CD4-positive, alpha-beta T cell treated with Interleukin-15 for 4 hours (primary cell): ENCODE measurements at regions not wholly inside any gene's neighbourhood (a gene's known extent, or its start where the extent isn't known, plus 50 kb on each side); places are given as distances from the start of the nearest gene placed in this dataset.
"Not testable (repeated sequence)": the region's sequence is repeated elsewhere in the genome, so short reads cannot be mapped to it uniquely, and the experiment has no call there.

Experiments used
- DNase-seq: peaks from one replicate; pipeline ENCODE4 v3.0.0-alpha.2; 2020; ENCODE audit warnings: low spot score

DNA sequence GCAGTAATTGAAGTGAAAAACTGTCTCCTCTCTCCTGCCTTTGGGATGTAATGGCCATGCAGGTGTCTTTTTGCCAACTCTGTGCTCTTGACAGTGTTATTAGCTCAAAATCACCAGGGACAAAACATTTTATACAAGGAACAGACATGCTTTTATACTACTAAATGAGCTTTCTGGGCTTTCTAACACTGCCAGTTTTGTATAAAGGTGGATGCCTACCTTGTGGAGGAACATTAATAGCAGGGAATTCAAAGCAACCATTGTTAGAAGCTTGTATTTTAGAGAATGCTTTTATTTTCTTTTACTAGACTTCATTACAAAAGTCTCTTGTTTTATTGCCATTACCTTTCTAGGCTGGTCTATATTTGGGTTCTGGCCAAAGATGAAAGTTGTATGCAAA is 54.7 kb upstream of the ARSJ start:
- DNase-seq: no peak

DNA sequence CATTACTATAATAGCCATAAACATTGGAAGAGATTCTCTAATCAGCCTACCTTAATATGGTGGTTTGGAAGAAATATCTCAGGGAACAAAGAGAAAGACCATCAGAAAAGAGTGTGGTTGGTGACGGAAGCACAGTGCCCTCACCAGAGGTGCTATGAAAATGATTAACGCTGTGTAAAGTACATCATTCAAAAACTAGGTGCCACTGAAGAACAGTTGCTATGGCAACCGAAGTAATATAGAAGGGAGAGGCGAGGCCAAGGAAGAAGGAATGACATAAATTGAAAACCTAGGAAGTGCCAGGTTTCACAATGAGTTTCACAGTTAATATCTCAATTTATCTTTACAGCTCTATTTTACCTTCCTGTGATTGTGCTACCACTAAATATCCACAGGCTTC is 57.0 kb upstream of the ARSJ start:
- no peak for DNase-seq

DNA sequence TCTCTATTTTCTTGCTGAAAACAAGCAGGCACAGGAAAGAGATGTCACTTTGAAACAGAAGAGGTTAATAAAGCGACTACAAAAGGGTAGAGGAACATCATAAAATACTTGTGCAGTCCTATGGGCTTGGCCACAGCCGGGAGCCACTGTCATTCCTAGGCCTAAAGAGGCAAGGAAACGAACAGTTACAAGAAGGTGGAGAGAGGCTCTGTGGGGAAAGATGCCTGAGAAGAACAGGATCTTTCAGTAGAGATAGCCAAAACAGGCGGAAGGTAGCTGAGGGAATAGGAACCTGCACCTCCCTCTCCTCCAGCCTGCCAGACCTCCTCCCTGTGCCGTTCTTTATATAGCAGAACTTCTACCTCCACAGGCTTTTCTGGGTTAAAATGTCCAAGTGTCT is 57.4 kb upstream of the ARSJ start:
- no peak for DNase-seq

DNA sequence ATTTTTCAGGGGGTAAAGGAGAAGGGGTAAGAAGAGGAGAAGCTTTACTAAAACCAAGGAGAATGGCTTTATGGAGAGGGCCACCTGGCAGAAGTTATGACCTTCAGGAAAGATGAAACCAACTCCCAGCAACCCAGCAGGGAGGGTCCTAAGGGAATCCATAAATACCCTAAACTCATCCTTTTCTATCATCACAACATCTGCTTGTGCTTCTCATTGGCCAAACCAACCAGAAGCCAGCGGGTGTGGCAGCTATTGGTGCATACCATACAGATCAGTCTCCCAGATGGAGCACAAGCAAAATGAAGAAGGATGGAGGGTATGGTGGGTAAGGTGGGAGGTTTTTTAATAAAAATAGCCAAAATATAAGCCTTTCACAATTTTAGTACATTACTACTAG is 58.5 kb upstream of the ARSJ start:
- no peak for DNase-seq

DNA sequence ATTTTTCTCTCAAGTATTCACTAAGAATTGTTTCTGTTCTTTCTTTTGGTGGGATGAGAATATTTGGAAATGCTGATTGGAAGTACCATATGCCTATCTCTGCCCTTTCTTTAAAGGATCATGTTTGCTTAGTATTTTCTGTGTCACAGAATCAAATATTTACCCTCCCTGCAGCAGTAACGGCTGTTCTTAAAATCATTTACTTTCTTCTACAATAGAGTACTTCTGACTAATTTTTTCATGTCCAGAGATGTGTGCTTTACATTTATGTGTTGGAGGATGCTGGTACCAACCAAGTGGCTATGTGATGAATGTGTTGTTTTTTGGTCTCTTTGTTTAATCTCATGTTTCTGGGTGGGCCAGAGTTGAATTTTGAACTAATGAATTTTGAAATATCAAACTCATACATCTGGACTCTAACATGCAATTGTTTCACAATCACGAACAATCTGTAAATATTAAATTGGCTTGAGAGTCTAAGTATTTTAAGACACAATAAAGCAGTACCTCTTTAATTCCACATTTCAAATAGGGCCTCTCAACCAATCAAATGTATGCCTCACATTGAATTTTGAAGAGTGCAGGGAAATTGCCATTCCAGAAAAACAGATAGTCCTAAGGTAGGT is 59.4 kb upstream of the ARSJ start:
- DNase-seq: no peak

DNA sequence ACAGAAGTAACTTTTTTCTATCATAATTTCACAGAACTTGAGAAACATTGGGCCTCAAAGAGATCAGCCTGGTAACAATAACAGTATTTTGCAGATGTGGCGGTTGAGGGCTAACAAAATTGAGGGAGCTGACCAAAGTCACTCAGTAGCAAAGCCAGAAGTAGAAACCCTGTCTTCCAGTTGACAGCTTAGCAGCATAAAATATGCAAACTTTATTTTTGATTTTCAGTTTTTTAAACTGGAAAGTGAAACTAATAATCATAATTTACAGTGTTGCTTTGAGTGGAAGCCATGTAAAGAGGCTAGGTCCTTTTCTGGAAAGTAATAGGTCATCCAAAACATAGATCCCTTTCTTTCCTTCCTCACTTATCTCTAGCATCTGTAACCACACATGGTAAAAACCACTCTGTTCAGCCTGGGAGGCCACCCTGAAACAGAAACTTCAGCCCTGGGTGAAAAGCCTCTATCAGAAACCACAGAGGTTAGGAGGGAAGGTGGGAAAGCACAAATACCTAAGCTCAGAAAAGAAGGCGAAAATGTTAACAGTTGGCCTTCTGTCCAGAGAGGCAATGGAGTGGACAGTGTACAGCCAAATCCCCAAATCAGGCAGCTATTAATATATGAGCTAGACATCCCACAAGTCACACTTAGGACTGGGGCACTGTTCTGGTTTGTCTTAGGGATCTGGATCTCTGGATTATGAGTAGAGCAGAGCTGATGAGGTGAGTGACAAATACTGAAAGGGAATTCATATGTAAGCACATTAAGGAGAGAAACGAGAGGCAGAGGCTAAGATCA is 61.1 kb upstream of the ARSJ start:
- no peak for DNase-seq

DNA sequence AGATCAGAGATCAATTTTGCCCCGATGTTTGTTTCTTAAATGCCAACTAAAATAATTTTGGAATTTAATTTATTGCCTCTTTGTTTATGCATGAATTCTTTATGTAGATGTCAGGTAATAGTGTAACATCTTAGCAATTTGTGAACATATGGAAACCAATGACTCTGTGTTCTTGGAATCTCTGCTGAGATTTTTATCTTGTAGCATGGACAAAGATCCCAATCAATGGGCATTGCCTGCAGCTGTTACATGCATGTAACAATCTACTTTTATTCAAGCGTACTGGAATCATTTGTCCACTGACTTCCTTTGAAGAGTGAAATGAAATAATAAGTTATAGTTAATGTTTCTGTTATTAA is 61.6 kb upstream of the ARSJ start:
- no peak for DNase-seq

DNA sequence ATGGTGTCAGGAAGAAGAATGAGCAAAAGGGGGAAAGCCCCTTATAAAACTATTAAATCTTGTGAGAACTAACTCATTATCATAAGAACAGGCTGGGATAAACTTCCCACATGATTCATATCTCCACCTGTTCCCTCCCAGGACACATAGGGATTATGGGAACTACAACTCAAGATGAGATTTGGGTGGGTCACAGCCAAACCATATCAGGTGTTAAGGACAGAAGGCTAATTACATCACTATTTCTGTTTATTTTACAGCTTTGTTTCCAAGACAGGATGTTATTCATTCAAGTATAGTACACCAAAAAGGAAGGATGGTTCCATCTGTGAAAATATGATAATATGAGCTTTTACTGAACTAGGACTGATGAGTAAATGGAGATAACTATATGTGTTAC is 63.7 kb upstream of the ARSJ start:
- DNase-seq: no peak

DNA sequence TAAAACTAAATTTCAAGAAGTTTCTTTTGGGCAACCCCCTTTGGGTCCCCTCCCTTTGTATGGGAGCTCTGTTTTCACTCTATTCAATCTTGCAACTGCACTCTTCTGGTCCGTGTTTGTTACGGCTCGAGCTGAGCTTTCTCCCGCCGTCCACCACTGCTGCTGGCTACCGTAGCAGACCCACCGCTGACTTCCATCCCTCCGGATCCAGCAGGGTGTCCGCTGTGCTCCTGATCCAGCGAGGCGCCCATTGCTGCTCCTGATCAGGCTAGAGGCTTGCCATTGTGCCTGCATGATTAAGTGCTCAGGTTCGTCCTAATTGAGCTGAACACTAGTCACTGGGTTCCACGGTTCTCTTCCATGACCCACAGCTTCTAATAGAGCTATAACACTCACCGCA is 64.9 kb upstream of the ARSJ start:
- DNase-seq: not testable (repeated sequence)

DNA sequence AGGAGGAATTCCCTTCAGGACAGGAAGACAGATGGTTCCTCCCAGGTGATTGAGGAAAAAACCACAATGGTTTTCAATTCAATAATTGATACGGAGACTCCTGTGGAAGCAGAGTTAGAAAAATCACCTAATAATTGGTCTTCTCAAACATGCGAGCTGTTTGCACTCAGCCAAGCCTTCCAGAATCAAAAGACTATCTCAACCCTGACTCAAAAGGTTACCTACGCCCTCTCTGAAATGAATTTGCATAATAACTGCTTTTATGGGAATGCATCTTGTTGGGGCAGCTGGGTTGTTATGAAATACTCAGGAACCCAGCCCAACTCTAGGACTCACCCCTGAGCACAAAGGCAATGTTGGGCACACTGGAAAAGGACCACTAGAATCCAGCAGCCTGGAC is 66.9 kb upstream of the ARSJ start:
- DNase-seq: no peak

DNA sequence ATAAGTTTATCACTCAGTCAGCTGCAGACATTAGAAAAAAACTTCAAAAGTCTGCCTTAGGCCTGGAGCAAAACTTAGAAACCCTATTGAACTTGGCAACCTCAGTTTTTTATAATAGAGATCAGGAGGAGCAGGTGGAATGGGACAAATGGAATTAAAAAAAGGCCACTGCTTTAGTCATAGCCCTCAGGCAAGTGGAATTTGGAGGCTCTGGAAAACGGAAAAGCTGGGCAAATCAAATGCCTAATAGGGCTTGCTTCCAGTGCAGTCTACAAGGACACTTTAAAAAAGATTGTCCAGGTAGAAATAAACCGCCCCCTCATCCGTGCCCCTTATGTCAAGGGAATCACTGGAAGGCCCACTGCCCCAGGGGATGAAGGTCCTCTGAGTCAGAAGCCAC is 68.7 kb upstream of the ARSJ start:
- DNase-seq: not testable (repeated sequence)

DNA sequence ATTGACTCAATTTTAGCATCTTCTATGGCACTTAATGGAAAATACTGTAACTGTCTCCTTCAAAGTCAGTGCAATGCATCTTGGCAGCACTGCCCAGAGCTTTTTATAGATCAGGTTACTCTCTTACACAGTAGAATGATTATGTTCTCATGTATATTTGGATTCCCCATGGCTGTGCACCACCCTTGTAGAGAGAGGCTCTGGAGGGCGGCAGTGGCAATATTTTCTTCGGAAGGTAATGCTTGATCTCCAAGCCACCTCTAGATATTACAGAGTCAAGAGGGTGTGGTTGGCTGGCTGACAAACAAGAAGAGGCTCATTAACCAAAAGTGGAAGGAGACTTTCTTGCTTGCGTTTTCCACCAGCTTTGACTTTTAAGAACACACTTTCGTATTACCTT is 72.8 kb upstream of the ARSJ start:
- DNase-seq: no peak

DNA sequence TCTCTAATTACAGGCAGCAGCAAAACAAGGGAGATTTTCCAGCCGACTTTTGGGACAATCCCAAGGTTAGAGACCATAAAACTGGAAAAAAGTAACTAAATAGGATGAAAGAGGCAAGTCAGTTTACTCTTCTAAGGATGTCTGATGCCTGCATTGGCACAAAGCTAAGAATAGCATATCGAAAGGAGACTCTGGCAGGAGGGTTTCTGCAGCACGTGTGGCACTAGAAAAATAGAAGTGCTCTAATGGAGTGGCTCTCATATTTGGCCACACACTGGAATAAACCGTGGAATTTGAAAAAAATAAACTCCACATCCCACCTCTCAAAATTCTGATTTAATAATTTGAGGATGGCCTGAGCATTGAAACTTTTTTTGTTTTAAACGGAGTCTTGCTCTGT is 77.2 kb upstream of the ARSJ start:
- DNase-seq: no peak

DNA sequence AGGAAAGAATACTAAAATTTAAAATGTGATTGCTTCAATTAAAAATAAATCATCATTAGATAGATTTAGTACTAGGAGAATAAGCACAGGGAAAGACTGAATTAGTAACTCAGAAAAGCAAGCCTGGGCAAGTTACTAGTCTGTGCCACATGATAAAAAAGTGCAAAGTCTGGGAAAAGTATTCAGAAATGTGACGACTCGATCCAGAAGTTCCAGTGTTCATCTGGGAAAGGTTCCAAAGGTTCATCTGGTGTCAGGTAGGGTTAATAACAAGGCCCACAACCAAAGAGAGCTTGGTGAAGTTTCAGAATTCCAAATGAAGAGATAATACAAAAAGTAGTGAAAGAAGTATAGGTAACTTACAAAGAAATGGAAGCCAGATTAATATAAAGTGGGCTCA is 78.3 kb upstream of the ARSJ start:
- no peak for DNase-seq

DNA sequence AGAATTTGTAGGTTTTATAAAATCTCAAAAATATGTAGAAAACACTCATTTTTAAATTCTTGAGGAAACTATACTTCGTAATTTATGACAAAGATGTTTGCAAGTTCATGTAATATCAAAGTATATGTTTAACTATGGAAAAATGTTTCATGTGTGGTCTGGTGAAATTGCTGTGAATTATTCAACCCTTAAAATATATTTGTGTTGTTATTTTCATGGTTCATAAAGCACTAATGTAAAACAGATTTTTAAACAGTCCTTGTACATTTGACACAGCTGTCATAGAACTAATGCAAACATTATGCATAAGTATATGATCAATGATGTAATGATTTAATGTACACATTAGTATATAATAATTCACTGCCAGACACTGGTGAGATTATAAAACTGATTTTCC is 83.1 kb upstream of the ARSJ start:
- DNase-seq: no peak

DNA sequence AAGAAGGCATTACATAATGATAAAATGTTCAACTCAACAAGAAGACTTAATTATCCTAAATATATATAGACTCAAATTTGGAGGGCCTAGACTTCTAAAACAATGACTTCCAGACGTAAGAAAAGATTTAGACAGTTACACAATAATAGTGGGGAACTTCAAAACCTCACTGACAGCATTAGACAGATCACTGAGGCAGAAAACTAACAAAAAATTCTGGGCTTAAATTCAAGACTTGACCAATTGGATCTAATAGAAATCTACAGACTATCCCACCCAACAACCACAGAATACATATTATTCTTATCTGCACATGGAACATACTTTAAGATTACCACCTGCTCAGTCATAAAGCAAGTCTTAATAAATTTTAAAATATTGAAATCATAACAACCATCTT is 93.3 kb upstream of the ARSJ start:
- DNase-seq: no peak

DNA sequence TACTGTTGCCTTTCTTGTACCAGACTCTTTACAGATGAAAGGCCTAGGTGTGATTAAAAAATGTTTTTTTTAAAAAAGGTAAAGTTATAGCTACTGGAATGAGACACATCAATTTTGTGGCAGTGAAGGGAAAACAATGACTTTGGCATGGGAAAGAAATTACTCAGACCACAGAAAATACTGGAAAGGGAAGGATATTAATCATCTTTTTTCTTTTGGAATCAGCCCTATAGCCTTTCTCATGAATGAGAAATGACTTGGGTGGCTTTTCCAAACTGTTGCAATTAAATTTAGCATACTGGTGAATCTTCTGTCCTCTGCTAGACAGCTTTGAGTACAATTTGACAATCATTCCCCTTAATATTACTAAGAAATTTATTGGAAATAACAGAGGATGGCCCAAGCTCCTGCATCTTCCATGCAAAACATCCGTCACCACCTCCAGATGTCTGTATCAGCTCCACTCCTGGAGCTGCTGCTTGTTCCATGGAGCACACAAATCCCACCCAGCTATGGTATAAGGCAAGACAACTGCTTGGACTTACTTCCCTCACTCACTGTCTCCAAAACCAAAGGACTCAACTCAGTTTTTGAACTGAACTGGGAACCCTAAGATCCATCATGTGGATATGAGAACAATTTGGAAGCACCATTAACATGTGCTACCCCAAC is 97.6 kb upstream of the ARSJ start:
- DNase-seq: no peak

DNA sequence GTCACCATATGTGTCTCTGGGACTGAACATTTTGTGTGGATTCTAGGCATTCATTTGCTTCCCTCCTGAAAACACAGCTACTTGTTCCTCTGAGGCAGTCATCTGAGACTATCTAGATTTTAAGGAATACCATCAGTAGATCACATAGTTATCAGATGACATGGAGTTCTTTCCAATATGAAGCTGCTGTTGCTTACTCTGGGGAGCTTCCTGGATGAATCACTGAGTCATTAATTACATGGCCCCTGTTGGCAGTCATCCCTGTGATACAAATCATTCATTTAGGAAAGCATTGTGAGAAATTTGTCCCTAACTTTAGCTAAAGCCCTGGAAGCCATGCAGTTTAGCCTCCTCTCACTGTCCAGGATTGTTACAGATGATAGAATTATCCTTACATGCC is 98.2 kb upstream of the ARSJ start:
- DNase-seq: no peak

DNA sequence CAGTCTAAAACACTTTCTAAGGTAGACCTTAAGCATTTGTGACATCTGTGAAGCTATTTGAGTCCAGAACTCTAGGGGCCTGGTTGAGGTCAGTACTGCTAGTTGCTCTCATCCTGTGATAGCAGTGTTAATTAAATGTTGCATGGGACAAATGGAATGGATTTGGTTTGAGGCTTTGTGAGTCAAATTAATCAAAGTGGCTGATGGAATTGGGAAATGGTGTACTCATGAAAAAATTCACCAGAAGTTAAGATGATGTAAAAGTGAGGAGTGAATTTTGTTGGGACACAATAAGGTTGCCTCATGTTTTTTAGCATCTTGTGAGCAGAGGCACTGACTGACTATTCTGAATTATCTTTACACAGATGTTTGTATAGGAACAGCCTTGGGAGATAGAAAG is 99.2 kb upstream of the ARSJ start:
- no peak for DNase-seq

DNA sequence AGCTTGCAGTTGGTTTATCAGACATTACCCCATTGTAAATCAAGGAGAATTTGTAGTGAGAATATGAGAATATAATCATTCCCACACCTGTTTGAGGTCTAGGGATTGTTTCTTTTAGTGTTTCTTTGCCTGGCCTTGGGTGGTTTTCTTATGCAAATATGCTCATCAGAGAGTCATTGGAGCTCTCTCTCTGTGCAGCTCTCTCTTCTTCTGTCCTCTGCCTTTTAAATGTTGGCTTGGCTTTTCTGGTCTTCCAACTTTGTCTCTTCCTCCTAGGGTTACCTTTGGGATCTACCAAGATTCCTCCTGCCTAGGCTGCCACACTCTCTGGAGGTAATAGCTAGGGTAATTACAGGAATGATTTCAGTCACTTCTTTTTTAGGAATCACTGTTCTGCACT is 102.3 kb upstream of the ARSJ start:
- DNase-seq: no peak

DNA sequence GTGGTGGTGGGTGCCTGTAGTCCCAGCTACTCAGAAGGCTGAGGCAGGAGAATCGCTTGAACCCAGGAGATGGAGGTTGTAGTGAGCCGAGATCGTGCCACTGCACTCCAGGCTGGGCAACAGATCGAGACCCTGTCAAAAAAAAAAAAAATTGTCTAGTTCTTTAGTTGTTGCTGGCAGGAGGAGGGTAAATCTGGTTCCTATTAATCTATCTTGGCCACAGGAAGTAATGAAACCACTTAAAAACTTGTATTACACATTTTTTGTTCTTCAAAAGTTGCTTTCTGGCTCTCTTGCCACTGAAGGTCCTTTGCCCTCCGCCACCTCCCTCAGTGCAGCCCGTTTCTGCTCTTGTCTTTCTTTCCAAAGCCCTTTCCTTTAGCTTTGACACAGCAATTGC is 102.9 kb upstream of the ARSJ start:
- DNase-seq: no peak

DNA sequence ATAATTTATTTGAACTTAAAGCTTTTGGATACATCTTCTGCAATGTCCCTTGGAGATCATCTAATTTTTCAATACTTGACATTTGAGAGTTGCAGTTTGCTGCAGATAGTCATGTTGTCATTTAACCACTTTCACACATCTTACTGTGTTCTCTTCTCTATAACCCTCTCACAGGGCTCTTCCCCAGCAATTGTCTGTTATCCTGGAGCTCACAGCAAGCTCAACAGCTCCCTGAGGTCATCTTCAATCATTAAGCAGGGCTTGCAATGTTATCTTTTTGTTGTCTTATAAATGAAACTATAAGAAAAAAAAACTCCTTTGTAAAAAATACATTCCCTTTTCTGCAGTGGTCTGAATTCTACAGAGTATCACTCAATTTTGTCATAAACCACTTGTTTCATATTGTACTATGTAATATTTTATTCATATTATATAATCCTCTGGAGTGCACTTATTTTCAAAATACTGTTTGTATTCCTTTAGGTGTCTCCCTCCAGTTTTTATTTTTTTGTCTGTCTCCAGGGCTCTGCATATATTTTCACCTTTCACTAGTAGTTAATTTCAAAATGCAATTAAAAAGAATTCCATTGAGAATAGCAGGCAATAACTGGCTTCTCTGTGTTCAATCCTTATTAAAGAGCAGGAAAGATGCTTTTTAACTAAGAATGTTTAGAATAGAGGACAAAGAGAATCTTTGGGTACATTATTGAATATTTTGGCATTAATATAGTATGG is 106.3 kb upstream of the ARSJ start:
- no peak for DNase-seq
